RWPE2 (cell line): ENCODE measurements at regions not wholly inside any gene's neighbourhood (a gene's known extent, or its start where the extent isn't known, plus 50 kb on each side); places are given as distances from the start of the nearest gene placed in this dataset.

Experiments used
- ATAC-seq: fragments of 200-7000 bp; cut with Tn5 transposase; 3 replicates; pipeline ENCODE4 v1.9.1; 2021; ENCODE audit warnings: low read depth
- DNase-seq: peaks from one replicate; pipeline ENCODE4 v3.0.0-alpha.2; 2020; ENCODE audit warnings: low spot score
- H3K27ac ChIP-seq: fragments of 450-650 bp; 2 replicates; pipeline ENCODE4 v1.5.1; 2017; ENCODE audit warnings: mild to moderate bottlenecking; ENCODE audit not compliant: poor library complexity, severe bottlenecking
- H3K27me3 ChIP-seq: fragments of 250-450 bp; sonication (Bioruptor Pico); 2 replicates; pipeline ENCODE4 v1.5.1; 2021; ENCODE audit warnings: mild to moderate bottlenecking, moderate library complexity; ENCODE audit not compliant: insufficient read depth, poor library complexity, severe bottlenecking
- H3K36me3 ChIP-seq: fragments of 250-450 bp; sonication (Bioruptor Pico); 2 replicates; pipeline ENCODE4 v1.5.1; 2020; ENCODE audit warnings: low read depth, mild to moderate bottlenecking, moderate library complexity
- H3K4me1 ChIP-seq: fragments of 250-450 bp; sonication (Bioruptor Pico); 2 replicates; pipeline ENCODE4 v1.5.1; 2021; ENCODE audit warnings: mild to moderate bottlenecking, moderate library complexity; ENCODE audit not compliant: insufficient read depth, poor library complexity, severe bottlenecking
- H3K4me3 ChIP-seq: fragments of 250-450 bp; sonication (Bioruptor Pico); 2 replicates; pipeline ENCODE4 v1.5.1; 2021; ENCODE audit warnings: mild to moderate bottlenecking, moderate library complexity; ENCODE audit not compliant: severe bottlenecking
- H3K9me3 ChIP-seq: fragments of 250-450 bp; sonication (Bioruptor Pico); 2 replicates; pipeline ENCODE4 v1.5.1; 2021; ENCODE audit warnings: mild to moderate bottlenecking, moderate library complexity; ENCODE audit not compliant: severe bottlenecking
- CTCF ChIP-seq: fragments of 450-650 bp; IDR thresholded peaks from one replicate; pipeline ENCODE4 v1.5.1; 2017; ENCODE audit warnings: mild to moderate bottlenecking, moderate library complexity; ENCODE audit not compliant: poor library complexity, severe bottlenecking

- Histone ChIP-seq H3K4me3 (no peak overlapping the region), H3K27me3 (no peaks in the 10 kb centered on the region), H3K9me3 (no peaks in the 10 kb centered on the region), H3K4me1 (no peaks in the 10 kb centered on the region), H3K36me3 (no peaks in the 10 kb centered on the region), H3K27ac (no peak overlapping the region)
- DNase-seq (no peak), ATAC-seq (peak; percentile 85)
- no peak for TF ChIP-seq CTCF
Observed at GRCh38 chr5:89043676-89044075, 160.7 kb upstream of the MEF2C start.

- TF ChIP-seq CTCF: no peak
- Histone ChIP-seq H3K27ac (no peak overlapping the region), H3K9me3 (no peaks in the 10 kb centered on the region), H3K4me3 (no peak overlapping the region), H3K27me3 (no peaks in the 10 kb centered on the region), H3K36me3 (no peaks in the 10 kb centered on the region), H3K4me1 (no peaks in the 10 kb centered on the region)
- DNase-seq (no peak), ATAC-seq (no peak)
Observed at GRCh38 chr5:89042746-89043145, 159.8 kb upstream of the MEF2C start.

- no peak for TF ChIP-seq CTCF
- H3K9me3 ChIP-seq: no peaks in the 10 kb centered on the region
Observed at GRCh38 chr5:89041976-89042375, 159.0 kb upstream of the MEF2C start.

GRCh38 chr5:89041249-89041779 is 158.3 kb upstream of the MEF2C start:
- peaks cover 7% of the 10 kb centered on the region for H3K4me1 ChIP-seq

More at GRCh38 chr5:89041976-89042375, 159.0 kb upstream of the MEF2C start:
- Histone ChIP-seq H3K27me3 (no peaks in the 10 kb centered on the region), H3K27ac (no peak overlapping the region), H3K4me1 (peaks cover 7% of the 10 kb centered on the region), H3K4me3 (no peak overlapping the region), H3K36me3 (no peaks in the 10 kb centered on the region)
- DNase-seq (no peak), ATAC-seq (no peak)

More at GRCh38 chr5:89041249-89041779, 158.3 kb upstream of the MEF2C start:
- DNase-seq (no peak), ATAC-seq (no peak)
- no peak overlapping the region for H3K27ac ChIP-seq
- TF ChIP-seq CTCF: no peak
- H3K36me3 ChIP-seq: no peaks in the 10 kb centered on the region
- no peaks in the 10 kb centered on the region for H3K27me3 ChIP-seq
- no peaks in the 10 kb centered on the region for H3K9me3 ChIP-seq
- H3K4me3 ChIP-seq: no peak overlapping the region
